K562 (cell line): ENCODE measurements at regions not wholly inside any gene's neighbourhood (a gene's known extent, or its start where the extent isn't known, plus 50 kb on each side); places are given as distances from the start of the nearest gene placed in this dataset.

Source experiments
- ATAC-seq: fragments of 200-7000 bp; cut with Tn5 transposase; 3 replicates; pipeline ENCODE4 v1.9.1; 2020; ENCODE audit warnings: moderate library complexity
- BruUV-seq: library from RNA; stranded (reverse); fragments of 400-500 nt; replicated peaks from 2 replicates; lab custom pipeline; 2021; lab: Mats Ljungman, UMichigan
- CTCF ChIA-PET: fragments of 300-600 bp; formaldehyde crosslinking; extraction: SDS; loops from one replicate; lab custom pipeline; 2021; ENCODE audit warnings: low intra/inter-chr PET ratio; lab: Yijun Ruan, JAX
- POLR2A ChIA-PET: fragments of 300-600, 350-650 bp; sonication (Branson Sonifier 250); formaldehyde crosslinking; extraction: SDS; loops from one replicate; lab custom pipeline; 2021; ENCODE audit warnings: antibody characterized with exemption, inconsistent platforms; lab: Yijun Ruan, JAX
- DNase-seq, 4 experiments: peaks; one replicate each; pipeline versions ENCODE4 v3.0.0 to v3.0.0-alpha.2; 2011 to 2018; ENCODE audit warnings: low spot score in 3 of 4, mixed read lengths in 3 of 4; ENCODE audit errors: extremely low read depth in 1 of 4
- FAIRE-seq: peaks from 2 replicates; lab custom pipeline; 2011; peaks lifted over from hg19 to GRCh38; lab: Jason Lieb, UNC
- H2AFZ ChIP-seq: 2 replicates; pipeline ENCODE4 v1.6.0; 2011; ENCODE audit warnings: low read depth, low read length, control low read depth, inconsistent platforms
- H3K27ac ChIP-seq: fragments of 200-600 bp; 3 replicates; pipeline ENCODE4 v1.8.0; 2011; ENCODE audit warnings: low read depth, mild to moderate bottlenecking, control low read depth, inconsistent platforms, low read length, moderate library complexity, mixed read lengths; ENCODE audit errors: extremely low read depth
- H3K27me3 ChIP-seq, 2 experiments: fragments of 300-600 bp in 1 of 2; 2 replicates in 1 of 2; 3 replicates in 1 of 2; pipeline versions ENCODE4 v1.6.0 to v1.8.0; 2011; ENCODE audit warnings: inconsistent platforms in 2 of 2, low read length in 2 of 2, mild to moderate bottlenecking in 1 of 2, mixed read lengths in 1 of 2, moderate library complexity in 1 of 2; ENCODE audit not compliant: control insufficient read depth in 2 of 2, insufficient read depth in 2 of 2
- H3K36me3 ChIP-seq: fragments of 300-600 bp; 3 replicates; pipeline ENCODE4 v1.8.0; 2011; ENCODE audit warnings: mild to moderate bottlenecking, low read length, inconsistent platforms; ENCODE audit not compliant: control insufficient read depth, insufficient read depth
- H3K4me1 ChIP-seq, 2 experiments: fragments of 200-600 bp in 1 of 2; replicated peaks in 1 of 2; 2 replicates in 1 of 2; 3 replicates in 1 of 2; pipeline versions ENCODE4 v1.5.1 to v1.8.0; 2011; ENCODE audit warnings: inconsistent platforms in 2 of 2, low read length in 2 of 2, mild to moderate bottlenecking in 1 of 2, mixed read lengths in 1 of 2, moderate library complexity in 1 of 2; ENCODE audit not compliant: control insufficient read depth in 2 of 2, insufficient read depth in 2 of 2
- H3K4me2 ChIP-seq: 2 replicates; pipeline ENCODE4 v1.6.1; 2011; ENCODE audit warnings: low read length, control low read depth, inconsistent platforms, mixed read lengths; ENCODE audit not compliant: insufficient read depth
- H3K4me3 ChIP-seq: fragments of 200-600 bp; sonication (generic), shearing (Covaris generic); 2 replicates; pipeline ENCODE4 v1.5.1; 2016; ENCODE audit warnings: control low read depth, inconsistent platforms
- H3K79me2 ChIP-seq: fragments of 200-600 bp; 3 replicates; pipeline ENCODE4 v1.8.0; 2011; ENCODE audit warnings: low read length, inconsistent platforms; ENCODE audit not compliant: control insufficient read depth, insufficient read depth
- H3K9ac ChIP-seq, 2 experiments: 2 replicates each; pipeline versions ENCODE4 v1.6.0 to v1.6.1; 2011; ENCODE audit warnings: low read depth in 2 of 2, low read length in 2 of 2, control low read depth in 1 of 2, inconsistent platforms in 1 of 2, mild to moderate bottlenecking in 1 of 2, mixed read lengths in 1 of 2; ENCODE audit not compliant: insufficient read depth in 1 of 2
- H3K9me1 ChIP-seq: one replicate; pipeline ENCODE4 v1.6.0; 2011; ENCODE audit warnings: inconsistent platforms, mild to moderate bottlenecking, low read length, moderate library complexity; ENCODE audit not compliant: control insufficient read depth, insufficient read depth
- H3K9me3 ChIP-seq: replicated peaks from 2 replicates; pipeline ENCODE4 v1.5.1; 2011; ENCODE audit warnings: low read depth, low read length, inconsistent platforms; ENCODE audit not compliant: control insufficient read depth, insufficient read depth
- H4K20me1 ChIP-seq: replicated peaks from 2 replicates; pipeline ENCODE4 v1.6.1; 2011; ENCODE audit warnings: low read length, inconsistent platforms, mixed read lengths; ENCODE audit not compliant: control insufficient read depth, insufficient read depth
- CBX5 ChIP-seq: IDR thresholded peaks from 2 replicates; pipeline ENCODE4 v1.6.1; 2014; ENCODE audit warnings: low read depth, borderline replicate concordance
- CHD4 ChIP-seq: fragments of 200-600 bp; sonication (generic); IDR thresholded peaks from 3 replicates; pipeline ENCODE4 v1.6.1; 2012; ENCODE audit warnings: low read depth, mild to moderate bottlenecking, mixed read lengths, low read length, inconsistent platforms; ENCODE audit not compliant: insufficient read depth, insufficient replicate concordance, poor library complexity, severe bottlenecking
- GTF2A2 ChIP-seq: IDR thresholded peaks from 2 replicates; pipeline ENCODE4 v1.6.1; 2016; ENCODE audit warnings: mild to moderate bottlenecking, missing genetic modification characterization, missing compliant biosample characterization
- HMG20A ChIP-seq: fragments of 450-650 bp; formaldehyde crosslinking; conservative IDR thresholded peaks from 2 replicates; pipeline ENCODE4 v1.4.0; 2020; ENCODE audit warnings: mild to moderate bottlenecking, mixed read lengths
- KLF6 ChIP-seq: fragments of 250-450 bp; sonication (Bioruptor Pico); IDR thresholded peaks from 2 replicates; pipeline ENCODE4 v1.4.0; 2020; ENCODE audit warnings: mild to moderate bottlenecking, moderate library complexity, borderline replicate concordance
- MEIS2 ChIP-seq: fragments of 450-650 bp; IDR thresholded peaks from 2 replicates; pipeline ENCODE4 v1.6.1; 2014; ENCODE audit warnings: mild to moderate bottlenecking; ENCODE audit not compliant: partially characterized antibody
- MXI1 ChIP-seq: IDR thresholded peaks from 2 replicates; pipeline ENCODE4 v1.6.1; 2011; ENCODE audit warnings: low read depth, mild to moderate bottlenecking, improper control_type of control experiment, low read length
- NCOA4 ChIP-seq: fragments of 450-650 bp; IDR thresholded peaks from 2 replicates; pipeline ENCODE4 v1.6.1; 2018; ENCODE audit warnings: mild to moderate bottlenecking; ENCODE audit not compliant: partially characterized antibody
- TCF3 ChIP-seq: sonication (generic); formaldehyde crosslinking; IDR thresholded peaks from 2 replicates; pipeline ENCODE4 v1.4.0; 2020; ENCODE audit warnings: mild to moderate bottlenecking, missing genetic modification reagents
- WHSC1 ChIP-seq: IDR thresholded peaks from one replicate; pipeline ENCODE4 v1.6.1; 2012; ENCODE audit warnings: low read length, control low read depth, inconsistent platforms
- ZBTB7A ChIP-seq: IDR thresholded peaks from 2 replicates; pipeline ENCODE4 v1.6.1; 2011; ENCODE audit warnings: low read depth, mild to moderate bottlenecking, low read length, moderate library complexity, borderline replicate concordance; ENCODE audit not compliant: control insufficient read depth
- ZFP36 ChIP-seq: fragments of 150-350 bp; IDR thresholded peaks from 2 replicates; pipeline ENCODE4 v1.6.1; 2018; ENCODE audit warnings: low read length, low read depth; ENCODE audit not compliant: partially characterized antibody
- ZNF347 ChIP-seq: fragments of 450-650 bp; formaldehyde crosslinking; IDR thresholded peaks from 2 replicates; pipeline ENCODE4 v1.4.0; 2020; ENCODE audit warnings: low read depth, mild to moderate bottlenecking, moderate library complexity
- ZNF668 ChIP-seq: fragments of 250-450 bp; sonication (Bioruptor Pico); IDR thresholded peaks from 2 replicates; pipeline ENCODE4 v1.8.0; 2022; ENCODE audit warnings: mild to moderate bottlenecking, inconsistent platforms
- WGBS: fragments of 100-300 bp; shearing (Covaris generic); methylation state at CpG from one replicate; pipeline ENCODE4 v1.1.6; 2016; ENCODE audit warnings: low coverage, mixed read lengths; ENCODE audit not compliant: insufficient coverage; ENCODE audit errors: missing lambda C conversion rate; 5-methylcytosine and 5-hydroxymethylcytosine counted together
- in situ Hi-C: fragments of 300-500 bp; cut with MboI; formaldehyde crosslinking; loops from 4 replicates; pipeline ENCODE4 v1.15.0; 2018; ENCODE audit warnings: inconsistent platforms, mixed read lengths
- intact Hi-C: fragments of 100-400 bp; cut with micrococcal nuclease; formaldehyde crosslinking; loops from 2 replicates; pipeline ENCODE4 v1.14.2; 2022
- TF ChIP-seq, protein P1 (sequence below): fragments of 150-350 bp; IDR thresholded peaks from 2 replicates; pipeline ENCODE4 v1.6.1; 2014; ENCODE audit warnings: low read depth, mild to moderate bottlenecking, low read length, borderline replicate concordance
- TF ChIP-seq, protein P2 (sequence below): fragments of 450-650 bp; conservative IDR thresholded peaks from 2 replicates; pipeline ENCODE4 v1.6.1; 2016; ENCODE audit warnings: missing genetic modification characterization, low read depth, mild to moderate bottlenecking, missing compliant biosample characterization, moderate library complexity
- TF ChIP-seq, protein P3 (sequence below): sonication (generic); formaldehyde crosslinking; IDR thresholded peaks from 2 replicates; pipeline ENCODE4 v1.5.0; 2020; ENCODE audit warnings: missing genetic modification reagents

DNA sequence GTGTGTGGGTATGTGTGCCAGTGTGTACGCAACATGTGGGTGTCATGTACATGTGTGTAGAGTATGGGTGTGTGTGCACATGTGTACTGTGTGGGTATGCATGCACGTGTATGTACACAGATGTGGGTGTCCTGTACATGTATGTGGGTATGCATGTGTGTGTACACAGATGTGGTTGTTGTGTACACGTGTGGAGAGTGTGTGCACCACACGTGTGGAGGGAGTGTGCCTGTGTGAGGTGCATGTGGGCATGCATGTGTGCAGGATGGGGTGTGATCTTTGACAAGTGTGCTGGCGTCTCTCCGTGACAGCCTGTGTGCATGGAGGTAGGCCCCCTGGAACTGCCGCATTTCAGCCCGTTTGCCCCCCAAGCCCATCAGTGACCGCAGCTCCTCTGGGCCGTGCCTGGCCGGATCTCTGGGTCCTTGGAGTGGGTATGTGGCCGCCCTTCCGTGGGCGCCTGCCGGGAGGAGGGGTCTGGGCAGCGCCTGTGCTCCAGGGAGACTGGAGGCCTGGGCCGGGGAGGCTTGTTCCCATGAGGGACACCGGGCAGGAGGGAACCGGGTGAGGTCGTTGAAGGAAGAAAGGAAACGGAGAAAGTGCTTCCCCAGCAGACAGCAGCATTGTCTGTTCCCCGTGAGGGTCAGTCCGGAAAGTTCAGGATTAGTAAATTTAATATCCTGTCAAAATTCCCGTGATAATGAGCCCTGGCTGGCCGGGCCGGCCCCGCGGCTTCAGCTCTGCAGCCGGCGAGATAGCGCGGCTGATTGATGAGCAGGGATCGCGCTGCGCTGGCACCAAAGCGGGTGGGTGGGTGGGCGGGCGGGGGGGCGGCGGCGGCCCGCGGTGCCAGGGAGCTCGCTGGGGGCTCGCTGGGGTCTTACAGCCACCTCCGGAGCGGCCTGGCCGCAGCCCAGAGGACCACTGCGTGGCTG is 91.1 kb upstream of the SOX1 start:
- no peak for ATAC-seq
- no peaks in the 10 kb centered on the region for H3K4me1 ChIP-seq
- no peak overlapping the region for H3K27ac ChIP-seq
- no peak overlapping the region for H3K9ac ChIP-seq
- no peaks in the 10 kb centered on the region for H3K9me1 ChIP-seq
- H4K20me1 ChIP-seq = no peaks in the 10 kb centered on the region; the same call in 1 of the 2 replicates
- peaks cover 0 to 6% of the 10 kb centered on the region in 2 experiments; a peak in 1 of 5 replicates for H3K27me3 ChIP-seq
- H3K79me2 ChIP-seq = no peaks in the 10 kb centered on the region
- no peaks in the 10 kb centered on the region for H3K36me3 ChIP-seq
- 3% methylated on average over 28 of the region's 49 CpGs for WGBS
- ChIA-PET POLR2A (interaction anchor here (1.1 kb wide), 1 partner anchor 98 kb away, joined by 3 read pairs; no protein-coding TSS in a partner anchor), CTCF (no interaction called here)
- no peak for FAIRE-seq
- H3K4me3 ChIP-seq = no peak overlapping the region
- no peak overlapping the region for H2AFZ ChIP-seq
- BruUV-seq = no TSS peak
- DNase-seq = no peak
- intact Hi-C loops (no loop called here), in situ Hi-C loops (no loop called here)
- H3K9me3 ChIP-seq = 0 out of 2 replicates have a peak, but pooled peaks cover 2% of the 10 kb centered on the region
- no peak overlapping the region for H3K4me2 ChIP-seq
- TF ChIP-seq MEIS2 (no peak), ZNF347 (CRISPR knock-in tag) (no peak), TCF3 (CRISPR knock-in tag) (no peak), CHD4 (no peak), NCOA4 (no peak), ZBTB7A (no peak), WHSC1 (no peak), KLF6 (CRISPR knock-in tag) (no peak), MXI1 (no peak), HMG20A (no peak), CBX5 (no peak), GTF2A2 (tag) (no peak), ZFP36 (no peak), ZNF668 (no peak)
- TF ChIP-seq, protein P1, sequence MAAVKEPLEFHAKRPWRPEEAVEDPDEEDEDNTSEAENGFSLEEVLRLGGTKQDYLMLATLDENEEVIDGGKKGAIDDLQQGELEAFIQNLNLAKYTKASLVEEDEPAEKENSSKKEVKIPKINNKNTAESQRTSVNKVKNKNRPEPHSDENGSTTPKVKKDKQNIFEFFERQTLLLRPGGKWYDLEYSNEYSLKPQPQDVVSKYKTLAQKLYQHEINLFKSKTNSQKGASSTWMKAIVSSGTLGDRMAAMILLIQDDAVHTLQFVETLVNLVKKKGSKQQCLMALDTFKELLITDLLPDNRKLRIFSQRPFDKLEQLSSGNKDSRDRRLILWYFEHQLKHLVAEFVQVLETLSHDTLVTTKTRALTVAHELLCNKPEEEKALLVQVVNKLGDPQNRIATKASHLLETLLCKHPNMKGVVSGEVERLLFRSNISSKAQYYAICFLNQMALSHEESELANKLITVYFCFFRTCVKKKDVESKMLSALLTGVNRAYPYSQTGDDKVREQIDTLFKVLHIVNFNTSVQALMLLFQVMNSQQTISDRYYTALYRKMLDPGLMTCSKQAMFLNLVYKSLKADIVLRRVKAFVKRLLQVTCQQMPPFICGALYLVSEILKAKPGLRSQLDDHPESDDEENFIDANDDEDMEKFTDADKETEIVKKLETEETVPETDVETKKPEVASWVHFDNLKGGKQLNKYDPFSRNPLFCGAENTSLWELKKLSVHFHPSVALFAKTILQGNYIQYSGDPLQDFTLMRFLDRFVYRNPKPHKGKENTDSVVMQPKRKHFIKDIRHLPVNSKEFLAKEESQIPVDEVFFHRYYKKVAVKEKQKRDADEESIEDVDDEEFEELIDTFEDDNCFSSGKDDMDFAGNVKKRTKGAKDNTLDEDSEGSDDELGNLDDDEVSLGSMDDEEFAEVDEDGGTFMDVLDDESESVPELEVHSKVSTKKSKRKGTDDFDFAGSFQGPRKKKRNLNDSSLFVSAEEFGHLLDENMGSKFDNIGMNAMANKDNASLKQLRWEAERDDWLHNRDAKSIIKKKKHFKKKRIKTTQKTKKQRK = no peak
- TF ChIP-seq, protein P2, sequence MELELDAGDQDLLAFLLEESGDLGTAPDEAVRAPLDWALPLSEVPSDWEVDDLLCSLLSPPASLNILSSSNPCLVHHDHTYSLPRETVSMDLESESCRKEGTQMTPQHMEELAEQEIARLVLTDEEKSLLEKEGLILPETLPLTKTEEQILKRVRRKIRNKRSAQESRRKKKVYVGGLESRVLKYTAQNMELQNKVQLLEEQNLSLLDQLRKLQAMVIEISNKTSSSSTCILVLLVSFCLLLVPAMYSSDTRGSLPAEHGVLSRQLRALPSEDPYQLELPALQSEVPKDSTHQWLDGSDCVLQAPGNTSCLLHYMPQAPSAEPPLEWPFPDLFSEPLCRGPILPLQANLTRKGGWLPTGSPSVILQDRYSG (tag) = no peak
- TF ChIP-seq, protein P3, sequence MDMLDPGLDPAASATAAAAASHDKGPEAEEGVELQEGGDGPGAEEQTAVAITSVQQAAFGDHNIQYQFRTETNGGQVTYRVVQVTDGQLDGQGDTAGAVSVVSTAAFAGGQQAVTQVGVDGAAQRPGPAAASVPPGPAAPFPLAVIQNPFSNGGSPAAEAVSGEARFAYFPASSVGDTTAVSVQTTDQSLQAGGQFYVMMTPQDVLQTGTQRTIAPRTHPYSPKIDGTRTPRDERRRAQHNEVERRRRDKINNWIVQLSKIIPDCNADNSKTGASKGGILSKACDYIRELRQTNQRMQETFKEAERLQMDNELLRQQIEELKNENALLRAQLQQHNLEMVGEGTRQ = no peak
